ENCODE measurements at regions not wholly inside any gene's neighbourhood (a gene's known extent, or its start where the extent isn't known, plus 50 kb on each side); places are given as distances from the start of the nearest gene placed in this dataset.

DNA sequence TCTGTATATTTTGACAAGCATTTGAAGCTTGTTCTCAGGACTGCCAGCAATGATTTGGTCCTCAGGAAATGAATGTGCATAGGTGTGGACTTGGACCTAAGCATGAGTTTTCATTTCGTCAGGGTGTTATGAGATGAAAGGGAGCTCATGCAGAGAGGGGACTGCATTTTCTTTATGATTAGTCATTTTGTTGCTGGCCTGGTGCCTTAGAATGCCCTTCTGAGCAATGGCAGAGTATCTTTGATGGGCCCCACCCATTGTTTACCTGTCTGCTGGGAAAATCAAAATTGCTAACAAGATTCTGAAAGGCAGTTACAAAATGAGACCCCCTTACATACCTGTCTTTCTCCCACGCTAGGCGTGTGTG lies 51.5 kb upstream of the MTHFD1L start:
- Histone ChIP-seq H3F3A (ENCODE audit: insufficient read depth, low read length, poor library complexity, severe bottlenecking) (no peaks in the 10 kb centered on the region), H3K36me3 (ENCODE audit: insufficient read depth, low read length) (peaks cover 3% of the 10 kb centered on the region), H3K9me3 (ENCODE audit: low read length) (no peaks in the 10 kb centered on the region), H3K27ac (ENCODE audit: low read length) (no peak overlapping the region), H4K20me1 (ENCODE audit: insufficient read depth) (no peaks in the 10 kb centered on the region), H3K79me2 (replicated peaks; ENCODE audit: insufficient read depth, low read length) (no peaks in the 10 kb centered on the region), H3K27me3 (ENCODE audit: insufficient read depth, low read depth, low read length) (no peaks in the 10 kb centered on the region), H3K4me2 (ENCODE audit: low read length) (no peak overlapping the region), H2AFZ (ENCODE audit: low read depth, low read length) (no peak overlapping the region), H3K9ac (ENCODE audit: low read length) (no peak overlapping the region), H3K9me2 (ENCODE audit: insufficient read depth, low read length) (no peaks in the 10 kb centered on the region), H3K4me3 (ENCODE audit: low read length) (no peak overlapping the region)
- TF ChIP-seq EZH2 (IDR thresholded peaks at IDR 0.05; ENCODE audit: borderline replicate concordance, insufficient read depth, low read length, poor library complexity, severe bottlenecking) = no peak
- no peak for TF ChIP-seq RAD21 (conservative IDR thresholded peaks at IDR 0.05)
- no peak for TF ChIP-seq TAF1 (IDR thresholded peaks at IDR 0.05; ENCODE audit: low read depth)
- no peak for TF ChIP-seq EP300 (conservative IDR thresholded peaks at IDR 0.05; ENCODE audit: poor library complexity, severe bottlenecking)
- no peak for TF ChIP-seq SMC3 (conservative IDR thresholded peaks at IDR 0.05; ENCODE audit: poor library complexity)
- TF ChIP-seq, protein P1, sequence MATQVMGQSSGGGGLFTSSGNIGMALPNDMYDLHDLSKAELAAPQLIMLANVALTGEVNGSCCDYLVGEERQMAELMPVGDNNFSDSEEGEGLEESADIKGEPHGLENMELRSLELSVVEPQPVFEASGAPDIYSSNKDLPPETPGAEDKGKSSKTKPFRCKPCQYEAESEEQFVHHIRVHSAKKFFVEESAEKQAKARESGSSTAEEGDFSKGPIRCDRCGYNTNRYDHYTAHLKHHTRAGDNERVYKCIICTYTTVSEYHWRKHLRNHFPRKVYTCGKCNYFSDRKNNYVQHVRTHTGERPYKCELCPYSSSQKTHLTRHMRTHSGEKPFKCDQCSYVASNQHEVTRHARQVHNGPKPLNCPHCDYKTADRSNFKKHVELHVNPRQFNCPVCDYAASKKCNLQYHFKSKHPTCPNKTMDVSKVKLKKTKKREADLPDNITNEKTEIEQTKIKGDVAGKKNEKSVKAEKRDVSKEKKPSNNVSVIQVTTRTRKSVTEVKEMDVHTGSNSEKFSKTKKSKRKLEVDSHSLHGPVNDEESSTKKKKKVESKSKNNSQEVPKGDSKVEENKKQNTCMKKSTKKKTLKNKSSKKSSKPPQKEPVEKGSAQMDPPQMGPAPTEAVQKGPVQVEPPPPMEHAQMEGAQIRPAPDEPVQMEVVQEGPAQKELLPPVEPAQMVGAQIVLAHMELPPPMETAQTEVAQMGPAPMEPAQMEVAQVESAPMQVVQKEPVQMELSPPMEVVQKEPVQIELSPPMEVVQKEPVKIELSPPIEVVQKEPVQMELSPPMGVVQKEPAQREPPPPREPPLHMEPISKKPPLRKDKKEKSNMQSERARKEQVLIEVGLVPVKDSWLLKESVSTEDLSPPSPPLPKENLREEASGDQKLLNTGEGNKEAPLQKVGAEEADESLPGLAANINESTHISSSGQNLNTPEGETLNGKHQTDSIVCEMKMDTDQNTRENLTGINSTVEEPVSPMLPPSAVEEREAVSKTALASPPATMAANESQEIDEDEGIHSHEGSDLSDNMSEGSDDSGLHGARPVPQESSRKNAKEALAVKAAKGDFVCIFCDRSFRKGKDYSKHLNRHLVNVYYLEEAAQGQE (IDR thresholded peaks at IDR 0.05; ENCODE audit: borderline replicate concordance) = no peak
- TF ChIP-seq MXI1 (conservative IDR thresholded peaks at IDR 0.05; ENCODE audit: poor library complexity, severe bottlenecking) = no peak
- TF ChIP-seq, protein P2, sequence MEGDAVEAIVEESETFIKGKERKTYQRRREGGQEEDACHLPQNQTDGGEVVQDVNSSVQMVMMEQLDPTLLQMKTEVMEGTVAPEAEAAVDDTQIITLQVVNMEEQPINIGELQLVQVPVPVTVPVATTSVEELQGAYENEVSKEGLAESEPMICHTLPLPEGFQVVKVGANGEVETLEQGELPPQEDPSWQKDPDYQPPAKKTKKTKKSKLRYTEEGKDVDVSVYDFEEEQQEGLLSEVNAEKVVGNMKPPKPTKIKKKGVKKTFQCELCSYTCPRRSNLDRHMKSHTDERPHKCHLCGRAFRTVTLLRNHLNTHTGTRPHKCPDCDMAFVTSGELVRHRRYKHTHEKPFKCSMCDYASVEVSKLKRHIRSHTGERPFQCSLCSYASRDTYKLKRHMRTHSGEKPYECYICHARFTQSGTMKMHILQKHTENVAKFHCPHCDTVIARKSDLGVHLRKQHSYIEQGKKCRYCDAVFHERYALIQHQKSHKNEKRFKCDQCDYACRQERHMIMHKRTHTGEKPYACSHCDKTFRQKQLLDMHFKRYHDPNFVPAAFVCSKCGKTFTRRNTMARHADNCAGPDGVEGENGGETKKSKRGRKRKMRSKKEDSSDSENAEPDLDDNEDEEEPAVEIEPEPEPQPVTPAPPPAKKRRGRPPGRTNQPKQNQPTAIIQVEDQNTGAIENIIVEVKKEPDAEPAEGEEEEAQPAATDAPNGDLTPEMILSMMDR (IDR thresholded peaks at IDR 0.05; ENCODE audit: poor library complexity, severe bottlenecking) = no peak
- no peak for TF ChIP-seq POLR2AphosphoS5 (IDR thresholded peaks at IDR 0.05)

Data from neural cell (in vitro differentiated cells).